Mesenchymal stem cell (in vitro differentiated cells and primary cell): ENCODE measurements at regions not wholly inside any gene's neighbourhood (a gene's known extent, or its start where the extent isn't known, plus 50 kb on each side); places are given as distances from the start of the nearest gene placed in this dataset.
A peak's percentile ranks its signal among the peaks of the same experiment; 100 is the strongest.

ENCODE experiments used
- DNase-seq: peaks from one replicate; pipeline ENCODE4 v3.0.0-alpha.2; 2013
- H2AFZ ChIP-seq: one replicate; pipeline ENCODE4 v1.6.1; 2013; ENCODE audit warnings: low read depth, mild to moderate bottlenecking, control low read depth, inconsistent platforms, low read length, moderate library complexity
- H2AK5ac ChIP-seq: 2 replicates; pipeline ENCODE4 v1.6.1; 2013; ENCODE audit warnings: low read length, moderate library complexity, mild to moderate bottlenecking, inconsistent platforms; ENCODE audit not compliant: severe bottlenecking
- H2BK120ac ChIP-seq: one replicate; pipeline ENCODE4 v1.6.1; 2013; ENCODE audit warnings: low read depth, mild to moderate bottlenecking, inconsistent platforms, low read length, moderate library complexity
- H2BK12ac ChIP-seq, 2 experiments: one replicate each; pipeline ENCODE4 v1.6.1; 2013; ENCODE audit warnings: inconsistent platforms in 2 of 2, low read length in 2 of 2, mild to moderate bottlenecking in 2 of 2, moderate library complexity in 2 of 2, control low read depth in 1 of 2
- H2BK15ac ChIP-seq: one replicate; pipeline ENCODE4 v1.6.1; 2013; ENCODE audit warnings: mild to moderate bottlenecking, low read depth, inconsistent platforms; ENCODE audit not compliant: poor library complexity, severe bottlenecking
- H2BK5ac ChIP-seq: 2 replicates; pipeline ENCODE4 v1.6.1; 2013; ENCODE audit warnings: low read depth, mild to moderate bottlenecking, low read length, control low read depth, inconsistent platforms; ENCODE audit not compliant: poor library complexity, severe bottlenecking
- H3K14ac ChIP-seq, 2 experiments: one replicate each; pipeline ENCODE4 v1.6.1; 2013; ENCODE audit warnings: inconsistent platforms in 2 of 2, low read length in 2 of 2, control low read depth in 1 of 2, mild to moderate bottlenecking in 1 of 2, moderate library complexity in 1 of 2
- H3K18ac ChIP-seq, 2 experiments: one replicate each; pipeline ENCODE4 v1.6.1; 2013; ENCODE audit warnings: inconsistent platforms in 2 of 2, low read length in 2 of 2, control low read depth in 1 of 2, low read depth in 1 of 2, mild to moderate bottlenecking in 1 of 2
- H3K23ac ChIP-seq, 2 experiments: one replicate each; pipeline ENCODE4 v1.6.1; 2013; ENCODE audit warnings: inconsistent platforms in 2 of 2, low read length in 2 of 2, mild to moderate bottlenecking in 2 of 2, moderate library complexity in 2 of 2, control low read depth in 1 of 2
- H3K27ac ChIP-seq: 2 replicates; pipeline ENCODE4 v1.5.1; 2013; ENCODE audit warnings: mild to moderate bottlenecking, moderate library complexity, low read length, control low read depth, inconsistent platforms; ENCODE audit not compliant: poor library complexity, severe bottlenecking
- H3K27me3 ChIP-seq, 2 experiments: 2 replicates each; pipeline versions ENCODE4 v1.6.1 to v1.7.0; 2013; ENCODE audit warnings: low read length in 2 of 2, mild to moderate bottlenecking in 2 of 2, moderate library complexity in 2 of 2, control low read depth in 1 of 2, inconsistent platforms in 1 of 2; ENCODE audit not compliant: control insufficient read depth in 1 of 2, insufficient read depth in 1 of 2
- H3K36me3 ChIP-seq, 2 experiments: 2 replicates each; pipeline versions ENCODE4 v1.6.1 to v1.7.0; 2013; ENCODE audit warnings: low read length in 2 of 2, control low read depth in 1 of 2, inconsistent platforms in 1 of 2, low read depth in 1 of 2, mild to moderate bottlenecking in 1 of 2; ENCODE audit not compliant: insufficient read depth in 2 of 2, control insufficient read depth in 1 of 2
- H3K4ac ChIP-seq, 2 experiments: one replicate each; pipeline ENCODE4 v1.6.1; 2013; ENCODE audit warnings: inconsistent platforms in 2 of 2, low read length in 2 of 2, mild to moderate bottlenecking in 2 of 2, moderate library complexity in 2 of 2, control low read depth in 1 of 2, low read depth in 1 of 2
- H3K4me1 ChIP-seq: 2 replicates; pipeline ENCODE4 v1.6.1; 2013; ENCODE audit warnings: low read depth, low read length, control low read depth; ENCODE audit not compliant: control insufficient read depth, insufficient read depth
- H3K4me2 ChIP-seq: 2 replicates; pipeline ENCODE4 v1.6.1; 2013; ENCODE audit warnings: low read length, mild to moderate bottlenecking, inconsistent platforms; ENCODE audit not compliant: poor library complexity, severe bottlenecking
- H3K4me3 ChIP-seq, 2 experiments: 2 replicates each; pipeline versions ENCODE4 v1.5.1 to v1.7.0; 2013; ENCODE audit warnings: low read length in 2 of 2, mild to moderate bottlenecking in 2 of 2, control low read depth in 1 of 2, low read depth in 1 of 2; ENCODE audit not compliant: insufficient read depth in 1 of 2
- H3K79me1 ChIP-seq: replicated peaks from 2 replicates; pipeline ENCODE4 v1.6.1; 2013; ENCODE audit warnings: mild to moderate bottlenecking, control low read depth, low read length, inconsistent platforms; ENCODE audit not compliant: poor library complexity, severe bottlenecking
- H3K9ac ChIP-seq: 2 replicates; pipeline ENCODE4 v1.7.0; 2013; ENCODE audit warnings: mild to moderate bottlenecking, low read length, moderate library complexity
- H3K9me3 ChIP-seq: 2 replicates; pipeline ENCODE4 v1.7.0; 2013; ENCODE audit warnings: mild to moderate bottlenecking, low read length; ENCODE audit not compliant: control insufficient read depth
- H4K8ac ChIP-seq: one replicate; pipeline ENCODE4 v1.6.1; 2013; ENCODE audit warnings: inconsistent platforms, mild to moderate bottlenecking, low read length, moderate library complexity
- H4K91ac ChIP-seq: one replicate; pipeline ENCODE4 v1.6.1; 2013; ENCODE audit warnings: mild to moderate bottlenecking, low read length, inconsistent platforms
- WGBS: methylation state at CpG from one replicate; pipeline ENCODE4 v1.1.7; 2013; ENCODE audit warnings: mixed read lengths; 5-methylcytosine and 5-hydroxymethylcytosine counted together

DNA sequence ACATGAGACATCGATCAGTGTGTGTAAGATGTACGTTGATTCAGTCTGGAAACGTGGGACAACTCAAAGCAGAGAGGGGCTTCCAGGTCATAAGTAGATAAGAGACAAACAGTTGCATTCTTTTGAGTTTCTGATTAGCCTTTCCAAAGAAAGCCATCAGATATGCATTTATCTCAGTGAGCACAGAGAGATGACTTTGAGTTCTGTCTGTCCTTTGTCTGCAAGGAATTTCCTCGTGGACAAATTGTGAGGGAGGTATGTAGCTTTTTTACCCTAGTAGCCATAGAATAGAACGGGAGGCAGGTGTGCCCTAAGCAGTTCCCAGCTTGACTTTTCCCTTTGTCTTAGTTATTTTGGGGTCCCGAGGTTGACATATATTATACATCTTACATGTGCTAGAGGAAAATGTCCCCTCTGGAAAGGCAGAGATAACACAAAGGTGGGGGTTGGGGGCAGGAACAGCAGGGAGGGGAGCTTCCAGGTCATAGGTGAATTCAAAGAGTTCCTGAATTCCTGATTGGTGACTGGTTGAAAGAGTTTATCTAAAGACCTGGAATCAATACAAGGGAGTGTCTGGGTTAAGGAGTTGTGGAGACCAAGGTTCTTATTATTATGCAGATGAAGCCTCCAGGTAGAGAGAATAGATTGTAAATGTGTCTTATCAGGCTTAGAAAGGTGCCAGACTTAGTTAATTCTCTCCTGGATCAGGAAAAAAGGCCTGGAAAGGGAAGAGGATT, 237.0 kb downstream of the NFATC2 start:
- H3K9ac ChIP-seq, result no peak overlapping the region
- no peaks in the 10 kb centered on the region for H3K79me1 ChIP-seq
- H4K91ac ChIP-seq, result no peak overlapping the region
- 49% methylated on average over 4 of the region's 6 CpGs for WGBS
- no peak overlapping the region for H4K8ac ChIP-seq
- H3K4me3 ChIP-seq, result no peak overlapping the region
- no peak overlapping the region for H3K4me2 ChIP-seq
- H3K9me3 ChIP-seq, result peaks cover 2% of the 10 kb centered on the region
- no peaks in the 10 kb centered on the region for H3K36me3 ChIP-seq
- DNase-seq, result no peak
- no peak overlapping the region for H2AK5ac ChIP-seq
- no peak overlapping the region for H2BK15ac ChIP-seq
- no peak overlapping the region for H2BK12ac ChIP-seq
- H3K4me1 ChIP-seq, result peaks cover 8% of the 10 kb centered on the region
- no peak overlapping the region for H3K18ac ChIP-seq
- no peak overlapping the region for H3K4ac ChIP-seq
- no peak overlapping the region for H2AFZ ChIP-seq
- H3K27me3 ChIP-seq, result peaks cover 0 to 33% of the 10 kb centered on the region in 2 experiments
- H2BK5ac ChIP-seq, result no peak overlapping the region
- H3K27ac ChIP-seq, result no peak overlapping the region
- no peak overlapping the region for H3K23ac ChIP-seq
- no peak overlapping the region for H3K14ac ChIP-seq
- H2BK120ac ChIP-seq, result no peak overlapping the region

DNA sequence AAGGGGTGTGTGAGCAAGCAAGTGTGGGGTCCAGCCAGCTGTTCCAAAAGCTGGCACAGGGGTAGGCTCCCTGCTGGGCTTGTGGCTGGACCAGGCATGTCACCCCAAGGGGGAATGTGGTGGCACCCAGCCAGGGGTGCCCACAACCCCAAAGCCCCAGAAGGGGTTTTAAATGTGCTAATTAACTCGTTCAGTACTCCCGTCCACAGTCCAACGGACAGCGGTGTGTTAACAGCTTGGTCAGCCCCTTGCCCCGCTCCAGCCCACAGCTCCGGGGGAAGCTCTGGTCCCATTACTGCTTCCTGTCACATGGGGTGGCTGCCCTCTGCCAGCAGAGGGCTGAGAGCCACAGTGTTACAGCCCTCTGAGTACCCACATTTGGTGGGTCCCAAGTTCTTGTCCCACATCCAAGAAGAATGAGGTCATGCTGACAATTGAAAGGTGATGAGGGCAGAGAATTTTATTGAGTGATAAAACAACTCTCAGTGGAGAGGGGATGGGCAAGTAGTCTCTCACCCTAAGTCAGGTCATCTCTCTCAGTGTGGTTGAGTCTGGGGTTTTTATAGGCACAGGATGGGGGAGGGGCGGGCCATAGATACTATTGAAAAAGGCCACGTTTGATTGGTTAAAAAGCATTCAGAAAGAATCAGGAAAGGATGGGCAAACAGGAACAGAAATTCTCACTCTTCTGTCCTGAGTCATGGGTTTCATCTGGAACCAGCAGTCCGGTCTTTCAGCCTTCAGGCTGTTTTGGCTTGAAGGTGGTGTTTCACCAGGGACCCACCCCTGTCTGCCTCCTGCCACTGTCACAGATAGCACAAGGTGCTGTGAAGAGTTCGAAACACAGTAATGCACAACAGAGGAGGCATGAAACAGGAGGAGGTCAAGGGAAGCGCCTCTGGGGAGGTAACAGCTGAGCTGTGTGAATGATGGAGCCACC, 238.5 kb downstream of the NFATC2 start:
- Histone ChIP-seq H3K79me1 (no peaks in the 10 kb centered on the region), H3K9me3 (peaks cover 8% of the 10 kb centered on the region), H4K8ac (peak overlapping the region; percentile 4), H3K14ac (no peak overlapping the region), H3K4me2 (no peak overlapping the region), H2AFZ (no peak overlapping the region), H3K27me3 (peaks cover 0 to 33% of the 10 kb centered on the region in 2 experiments), H3K36me3 (no peaks in the 10 kb centered on the region), H2BK15ac (no peak overlapping the region), H2BK120ac (no peak overlapping the region), H2AK5ac (no peak overlapping the region), H4K91ac (no peak overlapping the region), H3K9ac (no peak overlapping the region), H3K23ac (peak overlapping the region in 1 of 2 experiments; percentile 26), H3K18ac (no peak overlapping the region), H3K4ac (no peak overlapping the region), H3K4me1 (peaks cover 8% of the 10 kb centered on the region), H3K27ac (no peak overlapping the region), H2BK5ac (no peak overlapping the region), H2BK12ac (no peak overlapping the region), H3K4me3 (no peak overlapping the region)
- no peak for DNase-seq
- 86% methylated on average over 11 of the region's 11 CpGs for WGBS

DNA sequence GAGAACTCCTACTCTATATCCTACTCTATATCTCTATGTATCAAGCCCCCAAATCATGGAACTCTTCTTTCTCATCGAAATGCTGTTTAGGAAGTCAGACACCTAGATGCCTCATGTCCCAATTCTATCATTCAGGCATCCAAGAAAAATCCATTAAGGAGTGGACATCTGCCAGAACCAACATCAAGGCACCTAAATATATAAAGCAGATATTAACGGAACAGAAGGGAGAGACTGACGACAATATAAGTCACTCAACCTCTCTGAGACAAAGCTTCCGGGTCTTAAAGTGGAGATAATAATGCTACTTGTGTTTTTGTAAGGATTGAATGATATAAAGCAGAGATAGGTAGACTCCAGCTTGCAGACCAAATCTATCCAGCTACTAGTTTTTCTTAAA, 241.5 kb downstream of the NFATC2 start:
- Histone ChIP-seq H2AFZ (no peak overlapping the region), H3K14ac (no peak overlapping the region), H4K8ac (no peak overlapping the region), H3K4me3 (no peak overlapping the region), H2BK12ac (no peak overlapping the region), H3K79me1 (no peaks in the 10 kb centered on the region), H2BK15ac (no peak overlapping the region), H3K9ac (no peak overlapping the region), H3K9me3 (peaks cover 8% of the 10 kb centered on the region), H2BK5ac (no peak overlapping the region), H3K18ac (no peak overlapping the region), H3K4me2 (no peak overlapping the region), H2AK5ac (no peak overlapping the region), H3K4me1 (peaks cover 4% of the 10 kb centered on the region), H3K27ac (no peak overlapping the region), H3K23ac (no peak overlapping the region), H2BK120ac (no peak overlapping the region), H3K4ac (no peak overlapping the region), H3K36me3 (no peaks in the 10 kb centered on the region), H3K27me3 (peaks cover 4 to 39% of the 10 kb centered on the region in 2 experiments), H4K91ac (no peak overlapping the region)
- WGBS, result 95% methylated on average over 4 of the region's 4 CpGs
- DNase-seq, result no peak

DNA sequence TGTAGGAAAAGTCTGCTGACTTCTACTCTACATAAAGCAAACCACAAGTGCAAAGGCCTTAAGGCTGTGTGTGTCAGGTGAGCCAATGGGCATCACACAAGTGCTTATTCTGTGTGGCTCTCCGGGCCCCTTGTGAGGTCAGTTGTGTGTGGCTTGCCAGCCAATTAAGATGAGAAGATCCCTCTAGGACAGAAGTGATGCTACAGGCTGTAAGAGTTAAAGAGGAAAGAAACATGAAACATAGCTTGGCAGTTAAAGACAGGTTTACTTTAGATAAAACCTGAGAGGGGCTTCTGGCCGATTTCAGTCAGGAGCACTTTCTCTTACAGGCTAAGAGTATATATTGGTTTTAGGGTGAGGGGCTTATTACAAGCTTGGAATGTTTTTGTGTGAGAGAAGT, 242.4 kb downstream of the NFATC2 start:
- no peak overlapping the region for H4K8ac ChIP-seq
- no peaks in the 10 kb centered on the region for H3K79me1 ChIP-seq
- H2BK120ac ChIP-seq, result no peak overlapping the region
- no peak overlapping the region for H4K91ac ChIP-seq
- no peak overlapping the region for H3K27ac ChIP-seq
- H3K4ac ChIP-seq, result no peak overlapping the region
- peaks cover 8% of the 10 kb centered on the region for H3K9me3 ChIP-seq
- H2BK5ac ChIP-seq, result no peak overlapping the region
- peaks cover 7 to 39% of the 10 kb centered on the region in 2 experiments for H3K27me3 ChIP-seq
- H2AK5ac ChIP-seq, result no peak overlapping the region
- WGBS, result 84% methylated on average over 2 of the region's 2 CpGs
- H3K18ac ChIP-seq, result no peak overlapping the region
- no peak overlapping the region for H3K4me3 ChIP-seq
- H3K9ac ChIP-seq, result no peak overlapping the region
- no peak overlapping the region for H3K23ac ChIP-seq
- no peak overlapping the region for H3K4me2 ChIP-seq
- H2BK15ac ChIP-seq, result no peak overlapping the region
- no peak overlapping the region for H2AFZ ChIP-seq
- no peak for DNase-seq
- no peak overlapping the region for H2BK12ac ChIP-seq
- H3K4me1 ChIP-seq, result peaks cover 4% of the 10 kb centered on the region
- no peak overlapping the region for H3K14ac ChIP-seq
- H3K36me3 ChIP-seq, result no peaks in the 10 kb centered on the region
